GM12872 (cell line): ENCODE measurements at regions not wholly inside any gene's neighbourhood (a gene's known extent, or its start where the extent isn't known, plus 50 kb on each side); places are given as distances from the start of the nearest gene placed in this dataset.

ENCODE experiments used
- TF ChIP-seq, protein P1 (sequence below): IDR thresholded peaks from 3 replicates; pipeline ENCODE4 v1.5.1; 2011; ENCODE audit warnings: low read depth, mild to moderate bottlenecking, low read length, moderate library complexity; ENCODE audit not compliant: insufficient read depth

DNA sequence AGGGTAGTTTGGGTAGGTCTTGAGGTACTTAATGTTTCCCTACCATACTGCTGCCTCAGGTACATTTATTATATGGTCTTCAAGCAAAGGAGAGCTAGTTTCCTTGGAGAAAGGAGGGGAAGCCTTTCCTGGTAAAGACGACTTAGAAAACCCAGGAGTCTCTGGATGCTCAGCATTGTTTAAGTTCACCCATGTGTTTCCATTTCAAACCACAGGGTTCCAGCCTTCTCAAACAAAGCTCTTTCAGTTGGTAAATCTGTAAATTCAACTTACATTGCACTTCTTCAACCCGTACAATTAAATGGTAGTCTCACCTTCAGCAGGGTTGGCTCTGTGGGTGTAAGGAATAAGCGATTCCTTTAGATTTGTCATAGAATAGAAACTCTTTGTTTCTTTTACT lies 111.9 kb upstream of the UNC5C start:
- TF ChIP-seq, protein P1, sequence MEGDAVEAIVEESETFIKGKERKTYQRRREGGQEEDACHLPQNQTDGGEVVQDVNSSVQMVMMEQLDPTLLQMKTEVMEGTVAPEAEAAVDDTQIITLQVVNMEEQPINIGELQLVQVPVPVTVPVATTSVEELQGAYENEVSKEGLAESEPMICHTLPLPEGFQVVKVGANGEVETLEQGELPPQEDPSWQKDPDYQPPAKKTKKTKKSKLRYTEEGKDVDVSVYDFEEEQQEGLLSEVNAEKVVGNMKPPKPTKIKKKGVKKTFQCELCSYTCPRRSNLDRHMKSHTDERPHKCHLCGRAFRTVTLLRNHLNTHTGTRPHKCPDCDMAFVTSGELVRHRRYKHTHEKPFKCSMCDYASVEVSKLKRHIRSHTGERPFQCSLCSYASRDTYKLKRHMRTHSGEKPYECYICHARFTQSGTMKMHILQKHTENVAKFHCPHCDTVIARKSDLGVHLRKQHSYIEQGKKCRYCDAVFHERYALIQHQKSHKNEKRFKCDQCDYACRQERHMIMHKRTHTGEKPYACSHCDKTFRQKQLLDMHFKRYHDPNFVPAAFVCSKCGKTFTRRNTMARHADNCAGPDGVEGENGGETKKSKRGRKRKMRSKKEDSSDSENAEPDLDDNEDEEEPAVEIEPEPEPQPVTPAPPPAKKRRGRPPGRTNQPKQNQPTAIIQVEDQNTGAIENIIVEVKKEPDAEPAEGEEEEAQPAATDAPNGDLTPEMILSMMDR = no peak

DNA sequence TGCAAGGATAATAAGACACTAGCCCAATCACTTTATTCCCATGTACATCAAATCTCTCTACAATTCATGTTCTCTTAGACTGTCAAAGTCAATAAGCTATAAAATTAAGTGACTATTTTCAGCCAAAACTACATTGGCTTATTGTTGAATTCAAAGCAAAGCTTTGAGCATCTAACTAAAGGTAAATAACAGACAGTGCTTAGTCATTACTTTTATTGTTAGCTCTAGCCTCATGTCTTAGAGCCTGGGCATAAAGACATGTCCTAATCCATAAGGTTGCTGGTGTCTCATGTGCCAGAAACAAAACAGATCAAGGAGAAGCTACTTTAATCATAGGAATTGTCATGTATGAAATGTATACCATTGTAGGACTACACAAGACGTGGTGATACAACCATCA lies 103.1 kb upstream of the UNC5C start:
- TF ChIP-seq, protein P1 = no peak

GRCh38 chr4:95644417-95644816 lies 95.6 kb upstream of the UNC5C start:
- TF ChIP-seq, protein P1 = no peak

DNA sequence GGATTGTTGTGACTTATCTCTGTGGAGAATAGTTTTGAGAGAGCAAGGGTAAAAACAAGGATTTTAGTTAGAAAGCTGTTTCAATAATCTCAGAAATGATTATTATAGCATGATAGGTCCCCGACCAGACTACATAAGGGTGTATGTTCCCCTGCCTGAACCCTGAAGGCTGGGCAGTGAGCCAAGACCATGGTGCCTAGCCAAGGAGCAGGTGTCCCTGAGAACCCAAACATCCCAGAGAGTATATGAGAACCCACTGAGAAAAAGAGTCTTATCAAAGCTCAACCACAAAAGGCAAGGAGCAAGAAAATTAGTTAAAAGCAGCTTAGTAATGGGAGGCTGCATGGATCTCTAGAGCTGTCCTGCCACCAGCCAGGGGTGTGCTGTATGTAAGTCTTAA lies 94.9 kb upstream of the UNC5C start:
- TF ChIP-seq, protein P1 = no peak

GRCh38 chr4:95641571-95641970 lies 92.8 kb upstream of the UNC5C start:
- TF ChIP-seq, protein P1 = no peak

DNA sequence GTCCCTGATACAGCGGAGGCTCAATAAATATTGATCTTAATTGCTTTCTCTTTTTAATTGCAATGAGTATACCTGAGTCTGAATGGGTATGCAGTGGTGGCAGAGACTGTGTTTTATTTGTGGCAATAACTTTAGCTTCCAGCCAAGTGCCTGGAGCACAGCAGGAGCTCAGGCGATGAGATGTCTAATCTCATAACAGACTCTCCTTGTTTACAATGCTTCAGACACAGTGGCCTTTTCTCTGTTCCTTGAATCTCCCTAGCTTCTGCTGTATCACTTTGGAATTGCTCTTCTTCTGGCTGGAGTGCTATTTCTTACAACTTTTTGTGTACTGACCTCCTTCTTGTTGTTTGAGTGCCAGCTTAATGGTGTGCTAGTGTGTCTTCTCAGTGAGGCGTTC lies 91.5 kb upstream of the UNC5C start:
- TF ChIP-seq, protein P1 = no peak

- TF ChIP-seq, protein P1 = no peak
Observed at GRCh38 chr4:95638920-95639501, 90.2 kb upstream of the UNC5C start.
